Erythroblast (primary cell): ENCODE measurements at regions not wholly inside any gene's neighbourhood (a gene's known extent, or its start where the extent isn't known, plus 50 kb on each side); places are given as distances from the start of the nearest gene placed in this dataset.

Source experiments
- GATA1 ChIP-seq: IDR thresholded peaks from 2 replicates; pipeline ENCODE4 v1.6.1; 2011; ENCODE audit warnings: low read depth, mild to moderate bottlenecking, control low read depth, low read length, moderate library complexity
- POLR2A ChIP-seq: IDR thresholded peaks from 2 replicates; pipeline ENCODE4 v1.6.1; 2011; ENCODE audit warnings: mild to moderate bottlenecking, low read length

DNA sequence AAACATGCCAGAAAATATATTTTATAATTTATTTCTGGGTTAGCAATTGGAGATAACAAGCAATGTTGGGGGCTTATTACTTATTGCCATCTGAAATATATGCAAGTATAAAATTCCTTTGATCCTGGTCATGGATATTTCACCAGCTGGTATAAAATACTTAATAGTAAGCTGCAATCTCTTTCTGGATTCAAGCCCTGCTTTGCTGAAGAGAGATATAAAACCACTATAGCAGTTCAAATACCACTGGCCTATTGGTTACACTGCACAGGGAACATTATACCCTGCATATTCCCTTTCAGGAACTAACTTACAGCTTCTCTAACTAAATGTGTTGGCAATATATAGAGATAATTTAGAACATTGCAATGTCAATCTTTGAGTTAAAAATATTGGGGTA is 546.2 kb upstream of the ATP2B1 start:
- TF ChIP-seq POLR2A (no peak), GATA1 (no peak)
